Tibial nerve (tissue), 4 donors: ENCODE measurements at regions not wholly inside any gene's neighbourhood (a gene's known extent, or its start where the extent isn't known, plus 50 kb on each side); places are given as distances from the start of the nearest gene placed in this dataset.

ENCODE experiments used
- CTCF ChIP-seq, 5 experiments: fragments of 200-600 bp in 3 of 5; fragments of 450-650 bp in 2 of 5; sonication (generic) in 3 of 5; IDR thresholded peaks; one replicate each; pipeline ENCODE4 v1.5.1; 2016 to 2019; ENCODE audit warnings: antibody characterized with exemption in 5 of 5, mild to moderate bottlenecking in 3 of 5, moderate library complexity in 2 of 5
- EP300 ChIP-seq, 2 donors: sonication (generic); formaldehyde crosslinking; IDR thresholded peaks; one replicate each; pipeline ENCODE4 v1.6.1; 2017; ENCODE audit warnings: antibody characterized with exemption in 2 of 2, mild to moderate bottlenecking in 1 of 2
- POLR2A ChIP-seq, 2 donors: fragments of 450-650 bp; IDR thresholded peaks; one replicate each; pipeline ENCODE4 v1.6.1; 2017; ENCODE audit warnings: antibody characterized with exemption in 2 of 2, mild to moderate bottlenecking in 2 of 2, moderate library complexity in 2 of 2

GRCh38 chr5:68419637-68420452 is 204.3 kb downstream of the PIK3R1 start:
- TF ChIP-seq CTCF (IDR thresholded peaks at IDR 0.05) (no peak), POLR2A (IDR thresholded peaks at IDR 0.05) (no peak), EP300 (IDR thresholded peaks at IDR 0.05) (peak in 1 of 2 donors; percentile 30)
